KBM-7 (cell line): ENCODE measurements at regions not wholly inside any gene's neighbourhood (a gene's known extent, or its start where the extent isn't known, plus 50 kb on each side); places are given as distances from the start of the nearest gene placed in this dataset.

Experiments used
- DNase-seq: peaks from one replicate; pipeline ENCODE4 v3.0.0-alpha.2; 2015
- in situ Hi-C: fragments of 300-500 bp; cut with MboI; formaldehyde crosslinking; loops from 2 replicates; pipeline ENCODE4 v1.14.3; 2020; ENCODE audit warnings: low sequenced_read_pairs, low pct_unique_long_range_greater_than_20kb, mixed read lengths

GRCh38 chr1:39085174-39085573 lies 59.0 kb downstream of the NDUFS5 start:
- in situ Hi-C loops: loop anchor here (25.0 kb wide), 1 partner anchor 452 kb away; no protein-coding TSS in a partner anchor
- no peak for DNase-seq

GRCh38 chr1:39086386-39086785 lies 60.2 kb downstream of the NDUFS5 start:
- in situ Hi-C loops: loop anchor here (25.0 kb wide), 1 partner anchor 451 kb away; no protein-coding TSS in a partner anchor
- no peak for DNase-seq

- no peak for DNase-seq
- in situ Hi-C loops: loop anchor here (25.0 kb wide), 1 partner anchor 450 kb away; no protein-coding TSS in a partner anchor
Measured at GRCh38 chr1:39086865-39087409, 60.8 kb downstream of the NDUFS5 start.

DNA sequence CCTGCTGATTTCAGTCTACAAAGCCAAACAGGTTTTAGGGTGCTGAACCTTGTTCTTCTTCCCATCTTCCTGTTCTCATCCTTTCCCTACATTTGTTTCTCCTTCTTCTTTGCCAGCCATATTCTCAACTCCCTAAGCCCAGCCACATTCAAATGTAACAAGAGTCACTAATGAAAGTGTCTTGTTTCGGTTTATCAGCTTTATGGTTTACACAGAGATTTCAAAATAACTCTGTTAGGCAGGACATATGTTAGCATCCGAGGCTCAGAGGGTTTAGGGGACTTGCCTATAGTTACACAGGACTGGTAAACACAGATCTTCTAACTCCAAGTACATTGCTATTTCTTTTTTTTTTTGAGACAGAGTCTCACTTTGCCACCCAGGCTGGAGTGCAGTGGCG lies 61.3 kb downstream of the NDUFS5 start:
- in situ Hi-C loops: loop anchor here (25.0 kb wide), 1 partner anchor 450 kb away; no protein-coding TSS in a partner anchor

DNA sequence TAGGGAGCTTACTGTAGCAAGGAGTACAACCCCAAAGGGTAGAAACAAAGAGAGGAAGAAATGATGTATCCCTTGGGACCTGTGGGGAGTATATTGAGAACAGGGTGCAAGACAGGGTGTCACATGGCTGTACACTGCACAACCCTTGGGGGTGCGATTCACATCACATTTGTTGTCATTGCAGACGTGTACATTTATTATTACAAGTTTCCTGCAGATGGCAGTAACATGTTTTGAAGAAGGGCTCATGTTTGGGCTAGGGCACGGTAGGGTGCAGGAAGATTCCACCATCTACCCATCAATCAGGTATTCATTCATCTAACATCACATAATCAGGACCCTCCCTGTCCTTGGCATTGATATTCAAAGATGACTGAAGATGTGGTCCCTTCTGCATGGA lies 62.5 kb downstream of the NDUFS5 start:
- DNase-seq: no peak
- in situ Hi-C loops: loop anchor here (25.0 kb wide), 1 partner anchor 449 kb away; no protein-coding TSS in a partner anchor

More for the DNA sequence above, 61.3 kb downstream of the NDUFS5 start:
- no peak for DNase-seq

- DNase-seq: no peak
- in situ Hi-C loops: loop anchor here (25.0 kb wide), 1 partner anchor 447 kb away; no protein-coding TSS in a partner anchor
Measured at GRCh38 chr1:39089931-39090521, 63.9 kb downstream of the NDUFS5 start.

DNA sequence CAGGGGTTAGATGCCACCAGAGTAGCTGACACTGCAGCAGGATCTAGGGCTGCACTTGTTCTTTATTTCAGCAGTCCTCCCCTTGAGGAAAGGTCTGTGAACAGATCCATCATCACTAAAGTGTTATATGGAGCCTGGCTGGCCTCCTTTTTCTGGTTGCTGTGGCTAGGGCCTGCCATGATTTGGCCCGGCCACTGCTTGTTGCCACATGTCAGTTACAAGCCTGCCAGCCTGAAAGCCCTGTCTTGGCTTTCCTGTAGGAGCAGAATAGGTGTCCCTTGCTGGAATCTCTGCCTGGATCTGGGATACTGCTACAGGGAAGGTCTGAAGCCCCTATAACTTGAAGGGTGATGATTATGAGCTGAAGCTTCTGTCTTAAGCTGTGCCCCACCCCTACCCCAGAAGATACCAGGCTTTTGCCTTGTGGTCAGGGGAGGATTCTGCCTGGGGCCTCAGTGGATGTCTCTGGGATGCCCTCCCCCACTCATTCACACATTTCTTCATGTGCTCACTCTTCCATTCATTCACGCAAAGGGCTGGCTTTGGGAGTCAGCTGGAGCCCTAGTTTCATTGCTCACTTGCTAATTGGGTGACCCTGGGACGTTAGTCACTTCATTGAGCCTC lies 64.7 kb downstream of the NDUFS5 start:
- in situ Hi-C loops: loop anchor here (25.0 kb wide), 1 partner anchor 446 kb away; no protein-coding TSS in a partner anchor
- no peak for DNase-seq

DNA sequence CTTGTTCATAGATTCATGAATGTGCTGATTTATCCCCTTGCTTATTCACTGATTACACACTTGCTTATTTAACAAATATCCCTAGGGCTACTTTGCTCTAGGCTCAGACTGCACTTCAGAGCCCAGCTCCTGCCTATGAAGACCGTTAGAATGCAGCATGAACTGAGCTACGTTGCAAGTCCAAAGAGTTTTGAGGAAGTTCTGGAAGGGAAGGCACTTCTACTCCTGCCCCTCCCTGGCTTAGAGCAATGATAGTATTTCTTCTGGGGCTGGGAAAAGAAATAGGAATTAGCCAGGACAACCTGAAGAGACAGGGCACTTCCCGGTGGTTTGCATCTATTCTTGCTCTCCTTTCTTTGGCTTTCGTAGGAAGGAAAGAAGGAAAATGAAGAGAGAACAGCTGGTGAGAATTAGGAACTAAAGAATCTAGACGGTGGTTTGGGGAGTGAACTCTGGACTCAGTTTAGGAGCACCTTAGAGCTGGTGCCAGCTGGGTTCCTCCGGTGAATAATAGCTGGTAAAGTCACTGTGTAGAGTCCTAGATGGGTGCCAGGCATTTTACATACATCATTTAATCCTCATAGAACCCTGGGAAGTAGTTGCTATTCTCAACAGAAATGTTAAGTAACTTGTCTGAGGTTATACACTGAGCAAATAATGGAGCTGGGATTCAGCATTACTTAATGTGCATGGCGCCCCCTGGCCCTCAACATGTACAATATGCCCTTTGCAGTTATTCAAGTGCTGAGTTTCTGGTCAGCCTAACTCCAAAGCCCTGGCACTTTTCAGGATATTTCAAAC lies 65.9 kb downstream of the NDUFS5 start:
- in situ Hi-C loops: loop anchor here (25.0 kb wide), 1 partner anchor 445 kb away; no protein-coding TSS in a partner anchor
- DNase-seq: peak; percentile 61

- DNase-seq: no peak
- in situ Hi-C loops: loop anchor here (25.0 kb wide), 1 partner anchor 443 kb away; no protein-coding TSS in a partner anchor
Measured at GRCh38 chr1:39094685-39095084, 68.5 kb downstream of the NDUFS5 start.

DNA sequence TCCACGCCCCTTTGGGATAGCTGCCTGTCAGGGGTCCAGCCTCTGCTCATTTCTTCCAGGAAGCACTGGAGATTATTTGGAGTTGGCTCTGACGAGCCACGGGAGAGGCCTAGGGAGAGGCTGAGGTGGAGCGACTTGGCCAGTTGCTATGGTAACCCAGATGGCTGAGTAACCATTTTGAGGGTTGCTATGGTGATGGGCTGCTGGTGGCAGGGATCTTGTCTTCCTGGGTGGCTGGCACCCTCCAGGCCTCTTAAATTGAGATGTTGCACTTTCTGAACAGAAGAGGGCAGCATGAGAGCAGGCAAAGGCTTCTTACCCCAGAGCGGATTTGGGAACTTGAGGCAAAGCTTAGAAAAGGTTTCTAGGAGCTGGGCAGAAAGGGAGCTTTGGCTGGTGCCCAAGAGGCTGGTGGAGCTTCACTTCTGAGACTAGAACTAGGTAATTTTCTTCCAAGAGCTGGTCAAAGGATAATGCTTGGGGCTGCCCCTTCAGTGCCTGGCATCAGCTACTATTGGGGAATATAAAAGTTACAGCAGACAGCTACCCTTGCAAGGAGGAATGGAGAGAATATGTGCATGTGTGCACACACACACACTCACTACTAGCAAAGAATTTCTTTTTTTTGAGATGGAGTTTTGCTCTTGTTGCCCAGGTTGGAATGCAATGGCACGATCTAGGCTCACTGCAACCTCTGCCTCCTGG lies 72.5 kb downstream of the NDUFS5 start:
- in situ Hi-C loops: loop anchor here (25.0 kb wide), 1 partner anchor 439 kb away; no protein-coding TSS in a partner anchor
- DNase-seq: peak; percentile 80

- peak; percentile 98 for DNase-seq
- in situ Hi-C loops: no loop called here
Measured at GRCh38 chr1:39102537-39103327, 76.6 kb downstream of the NDUFS5 start.

DNA sequence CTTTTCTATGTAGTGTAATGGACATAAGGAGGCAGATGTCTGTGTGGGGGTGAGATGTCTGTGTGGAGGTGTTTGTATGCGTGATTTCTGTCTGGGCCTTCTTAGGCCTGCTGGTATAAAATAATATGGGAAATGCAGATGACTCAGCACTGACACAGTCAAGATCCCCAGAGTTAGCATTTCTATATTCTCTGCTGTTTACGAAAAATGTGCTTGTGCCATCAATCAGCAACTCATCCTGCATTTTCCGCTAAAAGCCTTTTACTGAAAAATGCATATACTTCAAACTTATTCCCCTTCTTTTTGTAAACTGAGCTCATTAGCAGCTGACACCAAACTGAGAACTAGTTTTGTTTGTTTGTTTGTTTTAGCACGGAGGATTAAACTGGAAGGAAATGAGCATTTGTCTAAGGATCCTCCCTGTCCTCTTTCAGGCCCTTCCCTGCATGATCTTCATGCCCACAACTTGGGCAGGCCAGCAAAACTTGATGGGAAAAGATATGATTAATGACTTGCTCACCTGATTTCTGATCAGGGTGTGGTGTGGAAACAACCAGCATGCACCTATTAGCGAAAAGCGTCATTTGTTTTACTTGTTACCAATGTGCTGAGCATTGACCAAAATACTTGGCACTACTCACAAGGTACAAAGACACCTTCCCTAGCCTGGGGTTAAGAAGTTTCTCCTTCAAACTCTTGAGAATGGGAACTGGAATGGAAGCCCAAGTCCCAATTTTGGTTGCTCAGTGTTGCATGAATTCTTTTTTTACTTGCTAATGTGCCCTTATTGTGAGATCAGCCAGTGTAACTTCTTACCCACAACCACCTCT lies 77.4 kb downstream of the NDUFS5 start:
- DNase-seq: no peak
- in situ Hi-C loops: no loop called here

- in situ Hi-C loops: no loop called here
Measured at GRCh38 chr1:39104158-39105060, 78.3 kb downstream of the NDUFS5 start.

GRCh38 chr1:39105061-39105840 lies 79.1 kb downstream of the NDUFS5 start:
- in situ Hi-C loops: no loop called here
- DNase-seq: peak; percentile 42

More at GRCh38 chr1:39104158-39105060, 78.3 kb downstream of the NDUFS5 start:
- DNase-seq: peak; percentile 51
